Stomach (tissue), 4 donors: ENCODE measurements at regions not wholly inside any gene's neighbourhood (a gene's known extent, or its start where the extent isn't known, plus 50 kb on each side); places are given as distances from the start of the nearest gene placed in this dataset.

Experiments used
- POLR2AphosphoS5 ChIP-seq, 3 donors: sonication (generic); formaldehyde crosslinking; IDR thresholded peaks; one replicate each; pipeline ENCODE4 v1.6.1; 2016; ENCODE audit warnings: antibody characterized with exemption in 3 of 3
- TF ChIP-seq, protein P1 (sequence below), 7 experiments: fragments of 450-650 bp in 4 of 7; fragments of 200-600 bp in 3 of 7; sonication (generic) in 3 of 7; IDR thresholded peaks; one replicate each; pipeline ENCODE4 v1.5.1; 2016 to 2019; ENCODE audit warnings: antibody characterized with exemption in 7 of 7, control low read depth in 2 of 7, mild to moderate bottlenecking in 1 of 7

- TF ChIP-seq, protein P1, sequence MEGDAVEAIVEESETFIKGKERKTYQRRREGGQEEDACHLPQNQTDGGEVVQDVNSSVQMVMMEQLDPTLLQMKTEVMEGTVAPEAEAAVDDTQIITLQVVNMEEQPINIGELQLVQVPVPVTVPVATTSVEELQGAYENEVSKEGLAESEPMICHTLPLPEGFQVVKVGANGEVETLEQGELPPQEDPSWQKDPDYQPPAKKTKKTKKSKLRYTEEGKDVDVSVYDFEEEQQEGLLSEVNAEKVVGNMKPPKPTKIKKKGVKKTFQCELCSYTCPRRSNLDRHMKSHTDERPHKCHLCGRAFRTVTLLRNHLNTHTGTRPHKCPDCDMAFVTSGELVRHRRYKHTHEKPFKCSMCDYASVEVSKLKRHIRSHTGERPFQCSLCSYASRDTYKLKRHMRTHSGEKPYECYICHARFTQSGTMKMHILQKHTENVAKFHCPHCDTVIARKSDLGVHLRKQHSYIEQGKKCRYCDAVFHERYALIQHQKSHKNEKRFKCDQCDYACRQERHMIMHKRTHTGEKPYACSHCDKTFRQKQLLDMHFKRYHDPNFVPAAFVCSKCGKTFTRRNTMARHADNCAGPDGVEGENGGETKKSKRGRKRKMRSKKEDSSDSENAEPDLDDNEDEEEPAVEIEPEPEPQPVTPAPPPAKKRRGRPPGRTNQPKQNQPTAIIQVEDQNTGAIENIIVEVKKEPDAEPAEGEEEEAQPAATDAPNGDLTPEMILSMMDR (IDR thresholded peaks at IDR 0.05): no peak
- no peak for TF ChIP-seq POLR2AphosphoS5 (IDR thresholded peaks at IDR 0.05)
These were observed 1402.3 kb upstream of the LRRTM1 start for GRCh38 chr2:81706856-81707255.
